DOHH2 (cell line): ENCODE measurements at regions not wholly inside any gene's neighbourhood (a gene's known extent, or its start where the extent isn't known, plus 50 kb on each side); places are given as distances from the start of the nearest gene placed in this dataset.

Experiments
- H3F3A ChIP-seq: fragments of 200-600 bp; sonication (generic), shearing (Covaris generic); 2 replicates; pipeline ENCODE4 v1.6.0; 2016; ENCODE audit warnings: antibody characterized with exemption, mild to moderate bottlenecking; ENCODE audit not compliant: control insufficient read depth, insufficient read depth
- H3K27ac ChIP-seq: fragments of 200-600 bp; sonication (generic); 2 replicates; pipeline ENCODE4 v1.5.1; 2014; ENCODE audit warnings: low read depth, mild to moderate bottlenecking, low read length, moderate library complexity
- H3K27me3 ChIP-seq: fragments of 200-600 bp; sonication (generic); 2 replicates; pipeline ENCODE4 v1.6.1; 2014; ENCODE audit warnings: mild to moderate bottlenecking, low read length, mixed read lengths; ENCODE audit not compliant: control insufficient read depth
- H3K36me3 ChIP-seq: fragments of 200-600 bp; sonication (generic); 2 replicates; pipeline ENCODE4 v1.6.1; 2014; ENCODE audit warnings: mild to moderate bottlenecking, low read length, moderate library complexity, mixed read lengths; ENCODE audit not compliant: control insufficient read depth
- H3K4me1 ChIP-seq: fragments of 200-600 bp; sonication (generic); 2 replicates; pipeline ENCODE4 v1.6.1; 2014; ENCODE audit warnings: mild to moderate bottlenecking, low read length, mixed read lengths; ENCODE audit not compliant: control insufficient read depth
- H3K4me2 ChIP-seq: fragments of 200-600 bp; sonication (generic); 2 replicates; pipeline ENCODE4 v1.6.0; 2014; ENCODE audit warnings: mild to moderate bottlenecking, low read length, moderate library complexity
- H3K4me3 ChIP-seq: fragments of 200-600 bp; sonication (generic); 2 replicates; pipeline ENCODE4 v1.5.1; 2014; ENCODE audit warnings: mild to moderate bottlenecking, low read length, mixed read lengths
- H3K79me2 ChIP-seq: fragments of 200-600 bp; sonication (generic); 2 replicates; pipeline ENCODE4 v1.6.1; 2014; ENCODE audit warnings: mild to moderate bottlenecking, low read length, mixed read lengths; ENCODE audit not compliant: control insufficient read depth
- H3K9me2 ChIP-seq: fragments of 200-600 bp; sonication (generic); replicated peaks from 2 replicates; pipeline ENCODE4 v1.6.1; 2014; ENCODE audit warnings: mild to moderate bottlenecking, low read length, mixed read lengths; ENCODE audit not compliant: control insufficient read depth
- H3K9me3 ChIP-seq: fragments of 200-600 bp; sonication (generic); 2 replicates; pipeline ENCODE4 v1.6.1; 2014; ENCODE audit warnings: antibody characterized with exemption, low read length, mixed read lengths; ENCODE audit not compliant: control insufficient read depth, insufficient read depth
- H4K20me1 ChIP-seq: fragments of 200-600 bp; sonication (generic); 2 replicates; pipeline ENCODE4 v1.6.0; 2014; ENCODE audit warnings: low read depth, mild to moderate bottlenecking, antibody characterized with exemption, low read length, moderate library complexity; ENCODE audit not compliant: control insufficient read depth, insufficient read depth
- EZH2phosphoT487 ChIP-seq: fragments of 200-600 bp; sonication (generic); IDR thresholded peaks from 2 replicates; pipeline ENCODE4 v1.6.1; 2017; ENCODE audit warnings: borderline replicate concordance, mild to moderate bottlenecking, antibody characterized with exemption, low read length, moderate library complexity, mixed read lengths
- TF ChIP-seq, protein P1 (sequence below): fragments of 200-600 bp; sonication (generic); IDR thresholded peaks from one replicate; pipeline ENCODE4 v1.5.1; 2014; ENCODE audit warnings: antibody characterized with exemption, mild to moderate bottlenecking, low read depth, low read length; ENCODE audit not compliant: poor library complexity, severe bottlenecking

DNA sequence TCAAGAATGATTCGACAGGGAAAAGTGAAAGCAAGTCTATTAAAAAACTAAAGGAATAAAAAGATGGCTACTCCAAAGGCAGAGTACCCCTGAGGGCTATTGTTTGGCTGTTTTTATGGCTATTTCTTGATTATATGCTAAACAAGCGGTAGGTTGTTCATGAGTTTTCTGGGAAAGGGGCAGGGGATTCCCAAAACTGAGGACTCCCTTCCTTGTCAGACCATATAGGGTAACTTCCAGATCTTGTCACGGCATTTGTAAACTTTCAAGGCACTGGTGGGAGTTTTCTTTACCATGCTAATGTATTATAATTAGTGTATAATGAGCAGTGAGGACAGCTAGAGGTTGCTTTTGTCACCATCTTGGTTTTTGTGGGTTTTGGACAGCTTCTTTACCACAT is 474.9 kb upstream of the MC4R start:
- no peak for TF ChIP-seq EZH2phosphoT487
- TF ChIP-seq, protein P1, sequence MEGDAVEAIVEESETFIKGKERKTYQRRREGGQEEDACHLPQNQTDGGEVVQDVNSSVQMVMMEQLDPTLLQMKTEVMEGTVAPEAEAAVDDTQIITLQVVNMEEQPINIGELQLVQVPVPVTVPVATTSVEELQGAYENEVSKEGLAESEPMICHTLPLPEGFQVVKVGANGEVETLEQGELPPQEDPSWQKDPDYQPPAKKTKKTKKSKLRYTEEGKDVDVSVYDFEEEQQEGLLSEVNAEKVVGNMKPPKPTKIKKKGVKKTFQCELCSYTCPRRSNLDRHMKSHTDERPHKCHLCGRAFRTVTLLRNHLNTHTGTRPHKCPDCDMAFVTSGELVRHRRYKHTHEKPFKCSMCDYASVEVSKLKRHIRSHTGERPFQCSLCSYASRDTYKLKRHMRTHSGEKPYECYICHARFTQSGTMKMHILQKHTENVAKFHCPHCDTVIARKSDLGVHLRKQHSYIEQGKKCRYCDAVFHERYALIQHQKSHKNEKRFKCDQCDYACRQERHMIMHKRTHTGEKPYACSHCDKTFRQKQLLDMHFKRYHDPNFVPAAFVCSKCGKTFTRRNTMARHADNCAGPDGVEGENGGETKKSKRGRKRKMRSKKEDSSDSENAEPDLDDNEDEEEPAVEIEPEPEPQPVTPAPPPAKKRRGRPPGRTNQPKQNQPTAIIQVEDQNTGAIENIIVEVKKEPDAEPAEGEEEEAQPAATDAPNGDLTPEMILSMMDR, result no peak
- H3F3A ChIP-seq, result no peaks in the 10 kb centered on the region
- H3K27ac ChIP-seq, result no peak overlapping the region
- no peaks in the 10 kb centered on the region for H3K36me3 ChIP-seq
- H3K27me3 ChIP-seq, result no peaks in the 10 kb centered on the region
- H4K20me1 ChIP-seq, result no peaks in the 10 kb centered on the region
- H3K4me3 ChIP-seq, result no peak overlapping the region
- no peaks in the 10 kb centered on the region for H3K9me2 ChIP-seq
- H3K4me2 ChIP-seq, result no peak overlapping the region
- 0 out of 2 replicates have a peak, but pooled peaks cover 4% of the 10 kb centered on the region for H3K4me1 ChIP-seq
- H3K79me2 ChIP-seq, result no peaks in the 10 kb centered on the region
- no peaks in the 10 kb centered on the region for H3K9me3 ChIP-seq

DNA sequence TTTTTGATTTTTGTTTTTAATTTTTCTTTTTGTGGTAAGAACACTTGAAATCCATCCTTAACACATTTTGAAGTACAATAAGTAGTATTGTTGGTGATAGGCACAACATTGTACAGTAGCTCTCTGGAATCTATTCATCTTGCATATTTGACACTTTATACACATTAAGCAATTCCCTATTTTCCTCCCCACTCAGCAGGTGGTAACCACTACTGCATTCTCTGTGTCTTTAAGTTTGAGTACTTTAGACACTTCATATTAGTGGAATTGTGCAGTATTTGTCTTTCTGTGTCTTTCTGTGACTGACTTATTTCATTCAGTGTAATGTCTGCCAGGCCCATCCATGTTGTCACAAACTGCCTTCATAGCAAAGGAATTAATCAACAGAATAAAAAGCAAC is 471.7 kb upstream of the CDH20 start:
- no peak for TF ChIP-seq EZH2phosphoT487
- TF ChIP-seq, protein P1, result no peak
- H3K4me2 ChIP-seq, result no peak overlapping the region
- no peak overlapping the region for H3K27ac ChIP-seq
- no peaks in the 10 kb centered on the region; the same call in 1 of the 2 replicates for H3K9me2 ChIP-seq
- no peaks in the 10 kb centered on the region for H3K9me3 ChIP-seq
- H3K36me3 ChIP-seq, result no peaks in the 10 kb centered on the region
- no peaks in the 10 kb centered on the region for H3K79me2 ChIP-seq
- H3K27me3 ChIP-seq, result no peaks in the 10 kb centered on the region
- 0 out of 2 replicates have a peak, but pooled peaks cover 3% of the 10 kb centered on the region for H3K4me1 ChIP-seq
- no peaks in the 10 kb centered on the region for H3F3A ChIP-seq
- no peaks in the 10 kb centered on the region for H4K20me1 ChIP-seq
- no peak overlapping the region for H3K4me3 ChIP-seq

DNA sequence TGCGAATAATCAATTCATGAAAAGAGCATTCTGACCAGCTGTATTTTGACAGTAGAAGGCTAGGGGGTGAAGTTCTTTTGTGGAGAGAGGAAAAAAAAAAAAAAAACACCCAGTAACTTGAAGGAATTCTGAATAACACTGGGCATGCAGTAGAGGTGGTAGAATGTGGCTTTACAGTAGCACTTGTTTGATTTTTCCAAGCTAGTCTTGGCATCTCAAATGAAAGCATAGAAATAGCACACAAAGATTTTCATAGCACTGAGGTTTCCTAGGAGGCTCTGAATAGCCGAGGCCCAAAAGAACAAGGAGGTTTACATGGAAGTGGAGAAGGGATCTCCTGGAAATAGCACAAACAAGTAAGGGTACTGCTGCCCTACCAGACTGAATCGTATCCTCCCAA is 470.2 kb upstream of the CDH20 start:
- Histone ChIP-seq H4K20me1 (no peaks in the 10 kb centered on the region), H3K36me3 (no peaks in the 10 kb centered on the region), H3K27ac (no peak overlapping the region), H3K9me2 (no peaks in the 10 kb centered on the region; the same call in 1 of the 2 replicates), H3K4me3 (no peak overlapping the region), H3K27me3 (no peaks in the 10 kb centered on the region), H3K4me1 (0 out of 2 replicates have a peak, but pooled peaks cover 3% of the 10 kb centered on the region), H3K79me2 (no peaks in the 10 kb centered on the region), H3F3A (no peaks in the 10 kb centered on the region), H3K9me3 (no peaks in the 10 kb centered on the region), H3K4me2 (no peak overlapping the region)
- TF ChIP-seq, protein P1, result no peak
- TF ChIP-seq EZH2phosphoT487, result no peak
